HG03565 (cell line): ENCODE measurements at regions not wholly inside any gene's neighbourhood (a gene's known extent, or its start where the extent isn't known, plus 50 kb on each side); places are given as distances from the start of the nearest gene placed in this dataset.
"Not testable (repeated sequence)": the region's sequence is repeated elsewhere in the genome, so short reads cannot be mapped to it uniquely, and the experiment has no call there.

Source experiments
- ATAC-seq: cut with Tn5 transposase; IDR thresholded peaks from one replicate; pipeline ENCODE4 v1.9.1; 2021; ENCODE audit warnings: mild to moderate bottlenecking, moderate library complexity; ENCODE audit not compliant: unreplicated experiment

- ATAC-seq, result no peak
Observed at GRCh38 chr6:30832864-30833263, 51.5 kb upstream of the DDR1 start.

- ATAC-seq, result no peak
Observed at GRCh38 chr6:30830438-30830837, 53.9 kb upstream of the DDR1 start.

- ATAC-seq, result no peak
Observed at GRCh38 chr6:30829639-30830255, 54.6 kb upstream of the DDR1 start.

DNA sequence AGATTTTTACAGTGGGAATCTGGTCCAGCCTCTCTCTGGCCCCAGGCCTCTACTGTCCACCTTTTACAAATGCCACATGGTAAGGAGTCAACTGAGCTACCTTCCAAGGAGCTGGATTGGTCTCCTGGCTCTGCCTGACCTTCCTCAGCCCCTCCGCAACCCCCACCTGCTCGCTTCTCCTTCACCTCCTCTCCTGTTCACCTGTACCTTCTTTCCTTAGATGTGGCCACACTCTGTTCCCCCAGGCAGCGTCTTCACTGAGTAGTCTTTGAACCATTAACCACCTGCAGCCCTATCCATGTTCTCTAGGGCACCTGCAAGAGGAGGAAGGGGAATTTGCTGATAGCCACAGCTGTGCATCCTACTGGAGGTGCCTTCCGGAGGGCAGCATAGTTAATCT lies 55.3 kb upstream of the DDR1 start:
- no peak for ATAC-seq

- no peak for ATAC-seq
Observed at GRCh38 chr6:30828027-30828962, 56.0 kb upstream of the DDR1 start.

GRCh38 chr6:30826961-30827342 lies 57.4 kb upstream of the DDR1 start:
- ATAC-seq, result no peak

DNA sequence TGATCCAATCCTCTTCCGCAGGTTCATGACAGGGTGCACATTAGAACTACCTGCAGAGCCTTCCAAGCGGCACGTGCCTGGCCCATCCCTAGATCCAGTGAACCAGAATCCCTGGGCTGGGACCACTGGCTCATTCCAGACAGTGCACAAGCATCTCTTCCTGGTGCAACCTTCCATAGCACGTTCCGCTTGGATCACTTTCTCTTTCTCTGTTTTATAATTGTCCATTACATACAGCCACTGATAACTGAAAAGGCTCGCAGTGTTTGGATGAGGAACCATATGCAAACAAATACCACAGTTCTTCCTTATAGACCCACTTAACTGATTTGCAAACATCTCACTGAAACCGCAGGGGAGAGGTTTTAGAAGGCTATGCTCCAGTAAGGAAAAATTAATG lies 59.6 kb upstream of the DDR1 start:
- no peak for ATAC-seq

DNA sequence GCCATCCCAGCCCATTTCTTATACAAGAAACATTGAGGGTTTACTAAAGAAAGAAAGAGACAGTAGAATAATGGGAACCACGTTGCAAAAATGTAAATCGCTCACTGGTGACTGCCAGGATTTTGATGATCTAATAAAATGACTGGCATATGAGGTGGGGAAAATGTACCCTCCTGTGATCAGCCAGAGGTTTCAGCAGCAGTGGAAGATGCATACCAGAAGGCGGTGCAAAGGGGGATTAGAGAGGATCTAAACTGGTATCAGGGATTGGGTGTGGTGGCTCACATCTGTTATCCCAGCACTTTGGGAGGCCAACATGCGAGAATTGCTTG lies 60.8 kb upstream of the DDR1 start:
- no peak for ATAC-seq

GRCh38 chr6:30821862-30822784 lies 62.2 kb upstream of the DDR1 start:
- no peak for ATAC-seq

DNA sequence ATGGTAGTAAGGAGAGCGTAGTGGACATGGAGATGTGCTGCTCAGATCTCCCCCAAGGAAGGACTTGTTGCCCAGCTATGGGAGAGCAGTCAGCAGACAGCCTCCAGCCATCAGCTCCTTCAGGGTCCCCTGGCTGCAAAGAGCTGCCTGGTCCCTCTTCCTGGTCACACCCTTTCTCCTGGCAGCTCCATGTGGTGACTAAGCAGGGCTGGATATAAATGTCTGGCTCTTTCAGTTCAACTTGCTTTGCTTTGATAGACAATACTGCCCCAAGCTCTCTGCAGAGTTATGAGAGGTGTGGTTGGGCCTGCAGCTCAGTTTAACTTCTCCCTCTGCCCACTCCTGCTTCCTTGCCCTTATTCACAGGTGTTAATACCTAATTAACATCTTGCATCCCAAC lies 64.1 kb upstream of the DDR1 start:
- no peak for ATAC-seq

- no peak for ATAC-seq
Observed at GRCh38 chr6:30819297-30819917, 64.9 kb upstream of the DDR1 start.

- no peak for ATAC-seq
Observed at GRCh38 chr6:30818391-30818841, 65.9 kb upstream of the DDR1 start.

DNA sequence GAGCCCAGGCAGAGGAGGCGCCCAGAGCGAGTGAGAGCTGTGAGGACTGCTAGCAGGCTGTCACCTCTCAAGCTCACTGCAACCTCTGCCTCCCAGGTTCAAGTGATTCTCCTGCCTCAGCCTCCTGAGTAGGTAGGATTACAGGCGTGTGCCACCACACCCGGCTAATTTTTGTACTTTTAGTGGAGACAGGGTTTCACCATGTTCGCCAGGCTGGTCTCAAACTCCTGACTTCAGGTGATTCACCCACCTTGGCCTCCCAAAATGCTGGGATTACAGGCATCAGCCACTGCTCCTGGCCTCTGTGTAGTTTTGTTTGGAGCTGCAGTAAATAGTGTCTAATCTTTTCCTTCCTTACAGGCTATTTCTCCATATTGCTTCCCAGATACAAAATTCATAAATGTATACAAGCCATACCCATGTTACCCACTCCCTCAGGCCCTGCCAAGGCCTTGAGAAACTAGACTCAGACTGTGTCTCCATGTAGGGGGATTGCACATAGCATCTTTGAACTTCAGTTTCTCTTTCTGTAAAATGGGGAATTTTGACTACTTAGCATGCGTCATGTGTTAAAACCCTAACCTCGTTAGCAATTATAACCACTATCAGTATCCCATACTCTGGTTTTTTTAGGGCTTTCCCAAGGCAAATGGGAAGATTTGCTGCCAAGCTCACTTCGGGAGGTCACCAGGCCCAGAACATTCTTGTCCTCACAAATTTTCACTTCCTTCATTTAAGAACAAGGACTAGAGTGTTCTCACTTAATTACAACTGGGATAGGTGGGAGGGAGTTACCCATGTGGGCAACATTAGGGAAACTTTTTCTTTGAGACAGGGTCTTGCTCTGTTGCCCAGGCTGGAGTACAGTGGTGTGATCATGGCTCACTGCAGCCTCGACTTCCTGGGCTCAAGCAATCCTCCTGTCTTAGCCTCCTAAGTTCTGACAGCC lies 67.3 kb upstream of the DDR1 start:
- no peak for ATAC-seq

GRCh38 chr6:30816296-30816695 lies 68.0 kb upstream of the DDR1 start:
- not testable (repeated sequence) for ATAC-seq

GRCh38 chr6:30815041-30815742 lies 69.1 kb upstream of the DDR1 start:
- not testable (repeated sequence) for ATAC-seq

DNA sequence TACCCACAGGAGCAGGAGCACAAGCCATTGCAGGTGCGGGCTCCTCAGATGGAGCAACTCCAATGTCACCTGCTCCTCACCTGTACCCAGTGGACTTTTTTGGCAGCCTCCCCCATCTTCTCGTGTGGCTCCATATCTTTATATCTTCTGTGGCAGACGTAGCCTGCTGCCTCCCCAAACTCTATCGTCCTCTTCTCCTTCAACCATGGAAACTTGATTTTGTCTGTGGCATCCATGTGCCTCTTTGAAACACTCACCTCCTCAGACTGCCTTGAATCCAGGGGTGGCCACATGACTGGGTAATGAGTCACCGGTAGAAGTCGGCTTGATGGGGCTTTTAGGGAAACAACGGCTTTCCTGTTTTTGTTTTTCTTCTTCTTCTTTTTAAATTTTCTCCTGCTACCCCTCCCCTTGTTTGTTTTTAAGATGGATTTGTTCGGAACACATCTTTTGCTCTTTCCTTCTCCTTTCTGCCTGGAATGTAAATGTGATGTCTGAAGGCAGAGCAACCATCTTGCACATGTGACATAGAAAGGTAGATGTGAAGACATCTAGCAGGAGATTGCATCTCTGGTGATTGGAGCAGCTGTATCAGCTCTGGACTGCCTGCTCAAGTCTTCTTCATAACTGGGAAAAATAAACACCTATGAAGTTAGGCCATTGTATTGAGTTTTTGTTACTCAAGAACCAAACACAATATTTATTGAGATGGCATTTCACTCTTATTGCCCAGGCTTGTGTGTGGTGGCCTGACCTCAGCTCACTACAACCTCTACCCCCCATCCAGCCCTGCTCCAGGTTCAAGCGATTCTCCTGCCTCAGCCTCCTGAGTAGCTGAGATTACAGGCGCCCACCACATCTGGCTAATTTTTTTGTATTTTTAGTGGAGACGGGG lies 69.9 kb upstream of the DDR1 start:
- no peak for ATAC-seq

DNA sequence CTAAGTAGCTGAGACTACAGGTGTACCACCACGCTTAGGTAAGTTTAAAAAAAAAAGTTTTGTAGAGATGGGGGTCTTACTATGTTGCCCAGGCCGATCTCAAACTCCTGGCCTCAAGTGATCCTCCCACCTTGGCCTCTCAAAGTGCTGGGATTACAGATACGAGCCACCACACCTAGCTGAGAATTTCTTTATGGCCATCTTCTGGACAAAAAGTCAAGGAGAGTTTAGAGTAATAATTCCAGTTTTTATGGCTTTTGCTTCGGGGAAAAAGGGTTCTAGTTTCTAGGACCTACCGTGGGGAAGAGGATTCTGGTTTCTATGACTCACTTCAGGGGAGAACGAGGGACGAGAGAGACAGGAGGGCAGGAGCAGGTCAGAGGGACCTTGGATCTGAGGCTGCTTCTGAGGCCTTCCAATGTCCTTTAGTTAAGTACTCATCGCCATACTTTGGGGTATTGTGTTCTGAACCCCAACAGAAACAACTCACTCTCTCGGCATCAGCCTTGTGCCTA lies 69.3 kb upstream of the IER3 start:
- no peak for ATAC-seq

DNA sequence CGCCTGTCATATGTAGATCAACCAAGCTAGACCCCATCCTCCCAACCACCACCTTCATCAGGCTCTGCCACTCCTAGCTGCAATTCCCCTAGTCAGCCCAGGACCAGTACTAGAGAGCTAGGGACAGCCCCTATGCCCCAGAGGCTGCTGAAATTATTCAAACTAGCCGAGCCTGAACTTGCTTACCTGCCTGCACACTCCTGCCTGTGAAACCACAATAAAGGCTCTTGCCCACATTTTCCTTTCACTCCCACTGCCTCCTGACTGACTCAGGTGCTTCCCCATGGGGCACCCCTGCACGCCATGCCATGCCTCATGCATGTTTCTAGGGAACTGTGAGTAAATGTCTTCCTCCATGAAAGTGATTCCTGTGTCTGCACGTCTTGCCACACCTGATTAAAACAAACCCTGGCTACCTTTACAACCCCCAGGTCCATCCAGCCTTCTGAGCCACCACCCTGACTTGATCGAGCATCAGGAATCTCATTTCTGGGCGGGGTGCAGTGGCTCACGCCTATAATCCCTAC lies 66.5 kb upstream of the IER3 start:
- peak; percentile 79 for ATAC-seq
